Thyroid gland (tissue), 4 donors: ENCODE measurements at regions not wholly inside any gene's neighbourhood (a gene's known extent, or its start where the extent isn't known, plus 50 kb on each side); places are given as distances from the start of the nearest gene placed in this dataset.

Experiments used
- POLR2A ChIP-seq, 2 donors: fragments of 450-650 bp; IDR thresholded peaks; one replicate each; pipeline ENCODE4 v1.6.1; 2017; ENCODE audit warnings: antibody characterized with exemption in 2 of 2, mild to moderate bottlenecking in 2 of 2, moderate library complexity in 1 of 2
- TF ChIP-seq, protein P1 (sequence below), 6 experiments: fragments of 200-600 bp in 3 of 6; fragments of 450-650 bp in 3 of 6; sonication (generic) in 3 of 6; IDR thresholded peaks; one replicate each; pipeline ENCODE4 v1.5.1; 2016 to 2019; ENCODE audit warnings: antibody characterized with exemption in 6 of 6, mild to moderate bottlenecking in 2 of 6, inconsistent platforms in 1 of 6, moderate library complexity in 1 of 6

DNA sequence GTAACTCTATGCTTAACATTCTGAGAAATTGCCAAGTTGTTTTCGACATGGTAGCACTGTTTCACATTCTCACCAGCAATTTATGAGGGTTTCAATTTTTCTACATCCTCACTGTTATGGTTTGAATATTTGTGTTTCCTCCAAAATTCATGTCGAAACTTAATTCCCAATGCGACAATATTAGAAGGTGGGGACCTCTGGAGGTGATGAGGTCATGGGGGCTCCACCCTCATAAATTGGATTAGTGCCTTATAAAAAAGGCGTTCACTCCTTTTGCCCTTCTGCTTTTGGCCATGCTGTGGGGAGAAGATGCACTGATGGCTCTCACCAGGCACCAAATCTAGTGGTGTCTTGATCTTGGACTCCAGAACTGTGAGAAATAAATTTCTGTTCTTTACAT, 110.3 kb downstream of the HRH4 start:
- TF ChIP-seq, protein P1, sequence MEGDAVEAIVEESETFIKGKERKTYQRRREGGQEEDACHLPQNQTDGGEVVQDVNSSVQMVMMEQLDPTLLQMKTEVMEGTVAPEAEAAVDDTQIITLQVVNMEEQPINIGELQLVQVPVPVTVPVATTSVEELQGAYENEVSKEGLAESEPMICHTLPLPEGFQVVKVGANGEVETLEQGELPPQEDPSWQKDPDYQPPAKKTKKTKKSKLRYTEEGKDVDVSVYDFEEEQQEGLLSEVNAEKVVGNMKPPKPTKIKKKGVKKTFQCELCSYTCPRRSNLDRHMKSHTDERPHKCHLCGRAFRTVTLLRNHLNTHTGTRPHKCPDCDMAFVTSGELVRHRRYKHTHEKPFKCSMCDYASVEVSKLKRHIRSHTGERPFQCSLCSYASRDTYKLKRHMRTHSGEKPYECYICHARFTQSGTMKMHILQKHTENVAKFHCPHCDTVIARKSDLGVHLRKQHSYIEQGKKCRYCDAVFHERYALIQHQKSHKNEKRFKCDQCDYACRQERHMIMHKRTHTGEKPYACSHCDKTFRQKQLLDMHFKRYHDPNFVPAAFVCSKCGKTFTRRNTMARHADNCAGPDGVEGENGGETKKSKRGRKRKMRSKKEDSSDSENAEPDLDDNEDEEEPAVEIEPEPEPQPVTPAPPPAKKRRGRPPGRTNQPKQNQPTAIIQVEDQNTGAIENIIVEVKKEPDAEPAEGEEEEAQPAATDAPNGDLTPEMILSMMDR (IDR thresholded peaks at IDR 0.05) = no peak
- TF ChIP-seq POLR2A (IDR thresholded peaks at IDR 0.05) = no peak
